AG09309 (cell line): ENCODE measurements at regions not wholly inside any gene's neighbourhood (a gene's known extent, or its start where the extent isn't known, plus 50 kb on each side); places are given as distances from the start of the nearest gene placed in this dataset.
"Not testable (repeated sequence)": the region's sequence is repeated elsewhere in the genome, so short reads cannot be mapped to it uniquely, and the experiment has no call there.

ENCODE experiments used
- DNase-seq: peaks from one replicate; pipeline ENCODE4 v3.0.0-alpha.2; 2010; ENCODE audit warnings: low read depth
- H3K4me3 ChIP-seq: 2 replicates; pipeline ENCODE4 v1.5.1; 2011; ENCODE audit warnings: mild to moderate bottlenecking, low read depth, low read length, moderate library complexity; ENCODE audit not compliant: control insufficient read depth
- TF ChIP-seq, protein P1 (sequence below): IDR thresholded peaks from 2 replicates; pipeline ENCODE4 v1.5.1; 2011; ENCODE audit warnings: mild to moderate bottlenecking, low read depth, low read length, inconsistent platforms; ENCODE audit not compliant: insufficient read depth, control insufficient read depth; ENCODE audit errors: missing control alignments

GRCh38 chr1:73475316-73475870 is 722.6 kb downstream of the LRRIQ3 start:
- H3K4me3 ChIP-seq = no peak overlapping the region
- TF ChIP-seq, protein P1, sequence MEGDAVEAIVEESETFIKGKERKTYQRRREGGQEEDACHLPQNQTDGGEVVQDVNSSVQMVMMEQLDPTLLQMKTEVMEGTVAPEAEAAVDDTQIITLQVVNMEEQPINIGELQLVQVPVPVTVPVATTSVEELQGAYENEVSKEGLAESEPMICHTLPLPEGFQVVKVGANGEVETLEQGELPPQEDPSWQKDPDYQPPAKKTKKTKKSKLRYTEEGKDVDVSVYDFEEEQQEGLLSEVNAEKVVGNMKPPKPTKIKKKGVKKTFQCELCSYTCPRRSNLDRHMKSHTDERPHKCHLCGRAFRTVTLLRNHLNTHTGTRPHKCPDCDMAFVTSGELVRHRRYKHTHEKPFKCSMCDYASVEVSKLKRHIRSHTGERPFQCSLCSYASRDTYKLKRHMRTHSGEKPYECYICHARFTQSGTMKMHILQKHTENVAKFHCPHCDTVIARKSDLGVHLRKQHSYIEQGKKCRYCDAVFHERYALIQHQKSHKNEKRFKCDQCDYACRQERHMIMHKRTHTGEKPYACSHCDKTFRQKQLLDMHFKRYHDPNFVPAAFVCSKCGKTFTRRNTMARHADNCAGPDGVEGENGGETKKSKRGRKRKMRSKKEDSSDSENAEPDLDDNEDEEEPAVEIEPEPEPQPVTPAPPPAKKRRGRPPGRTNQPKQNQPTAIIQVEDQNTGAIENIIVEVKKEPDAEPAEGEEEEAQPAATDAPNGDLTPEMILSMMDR = no peak
- DNase-seq = no peak

- TF ChIP-seq, protein P1 = no peak
- DNase-seq = no peak
Observed at GRCh38 chr1:73472810-73473209, 725.2 kb downstream of the LRRIQ3 start.

GRCh38 chr1:73467731-73468130 is 730.2 kb downstream of the LRRIQ3 start:
- TF ChIP-seq, protein P1 = no peak
- H3K4me3 ChIP-seq = no peak overlapping the region
- DNase-seq = no peak

More at GRCh38 chr1:73472810-73473209, 725.2 kb downstream of the LRRIQ3 start:
- H3K4me3 ChIP-seq = no peak overlapping the region

DNA sequence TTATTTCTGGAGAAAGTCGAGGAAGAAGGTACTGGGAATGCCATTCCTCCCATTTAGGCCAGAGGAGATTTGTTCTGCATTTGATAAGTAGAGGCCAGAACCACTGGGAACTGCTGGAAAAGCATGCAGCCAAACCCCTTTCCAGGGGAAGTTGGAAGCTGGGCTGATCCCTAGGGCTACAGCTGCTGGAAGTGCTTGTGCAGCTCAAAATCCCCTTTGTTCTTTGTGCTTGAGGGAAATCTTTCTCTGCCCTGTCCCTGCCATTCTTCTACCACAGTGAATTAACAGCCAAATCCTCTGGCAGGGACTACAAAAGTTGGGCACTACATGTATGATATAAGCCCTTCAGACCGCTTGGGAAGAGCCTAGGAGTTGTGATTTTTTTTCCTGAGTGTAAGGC is 734.1 kb downstream of the LRRIQ3 start:
- TF ChIP-seq, protein P1 = no peak

DNA sequence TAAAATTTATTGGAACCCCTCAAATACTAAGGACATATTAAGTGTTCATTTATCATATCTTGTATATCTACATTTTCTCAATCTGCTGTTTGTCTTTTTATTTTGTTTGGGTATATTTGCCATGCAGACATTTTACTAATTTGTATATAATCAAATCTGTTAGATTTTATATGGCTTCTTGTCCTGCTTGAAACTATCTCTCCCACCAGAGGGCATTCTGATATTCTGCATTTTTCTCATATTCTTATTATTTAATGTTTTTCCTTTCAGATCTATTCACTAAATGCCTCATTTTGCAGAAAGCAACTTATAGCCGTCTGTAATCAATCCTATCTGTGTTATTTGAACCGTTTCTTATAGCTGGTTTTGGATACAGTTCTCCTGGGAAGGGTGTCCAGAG is 745.5 kb downstream of the LRRIQ3 start:
- TF ChIP-seq, protein P1 = no peak
- no peak overlapping the region for H3K4me3 ChIP-seq
- DNase-seq = no peak

More for the DNA sequence above, 734.1 kb downstream of the LRRIQ3 start:
- H3K4me3 ChIP-seq = no peak overlapping the region
- DNase-seq = no peak

- not testable (repeated sequence) for DNase-seq, H3K4me3 ChIP-seq
Observed at GRCh38 chr1:73450668-73451067, 747.3 kb downstream of the LRRIQ3 start.

- DNase-seq = no peak
- no peak overlapping the region for H3K4me3 ChIP-seq
- TF ChIP-seq, protein P1 = no peak
Observed at GRCh38 chr1:73411479-73411878, 786.5 kb downstream of the LRRIQ3 start.
